ENCODE measurements at regions not wholly inside any gene's neighbourhood (a gene's known extent, or its start where the extent isn't known, plus 50 kb on each side); places are given as distances from the start of the nearest gene placed in this dataset.
"Not testable (repeated sequence)": the region's sequence is repeated elsewhere in the genome, so short reads cannot be mapped to it uniquely, and the experiment has no call there.

DNA sequence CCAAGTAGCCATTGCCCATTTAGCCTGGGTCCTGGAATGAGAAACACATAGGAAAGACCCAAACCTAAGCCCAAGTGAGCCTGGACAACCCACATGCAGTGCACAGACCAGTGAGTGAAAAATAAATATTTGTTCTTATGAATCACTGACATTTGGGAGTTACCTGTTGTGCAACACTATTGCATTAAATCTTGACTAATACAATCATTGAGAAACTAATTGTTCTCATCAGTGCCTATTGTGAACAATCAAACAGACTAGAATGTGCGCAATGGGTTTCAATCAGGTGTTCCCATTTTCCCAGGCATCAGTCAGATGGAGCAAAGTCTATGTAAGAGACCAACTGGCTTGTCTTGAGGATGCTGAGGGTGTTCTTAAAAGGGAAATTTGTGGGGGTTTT lies 54.7 kb upstream of the CNOT10 start (continued):
- no peak for TF ChIP-seq TMF1 (CRISPR knock-in tag; IDR thresholded peaks at IDR 0.05; ENCODE audit: low read depth)
- no peak for TF ChIP-seq ZNF235 (CRISPR knock-in tag; IDR thresholded peaks at IDR 0.05; ENCODE audit: borderline replicate concordance)
- TF ChIP-seq RXRA (CRISPR knock-in tag; IDR thresholded peaks at IDR 0.05) = no peak

DNA sequence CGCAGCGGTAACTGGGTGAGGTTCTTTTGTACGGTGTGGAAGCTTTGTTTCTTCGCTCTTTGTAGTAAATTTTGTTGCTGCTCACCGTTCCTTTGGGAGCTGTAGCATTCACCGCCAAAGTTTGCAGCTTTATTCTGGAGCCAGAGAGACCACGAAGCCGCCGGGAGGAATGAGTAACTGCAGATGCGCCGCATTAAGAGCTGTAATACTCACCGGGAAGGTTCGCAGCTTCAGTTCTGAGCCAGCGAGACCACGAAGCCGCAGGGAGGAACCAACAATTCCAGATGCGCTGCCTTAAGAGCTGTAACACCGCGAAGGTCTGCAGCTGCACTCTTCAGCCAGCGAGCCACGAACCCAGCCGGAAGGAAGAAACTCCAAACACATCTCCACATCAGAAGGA lies 56.0 kb upstream of the DYNC1LI1 start:
- WGBS (ENCODE audit: low lambda C conversion rate) = 93% methylated on average over 17 of the region's 22 CpGs
- H3K27ac ChIP-seq (ENCODE audit: extremely low read length, insufficient read depth, low read length) = no peak overlapping the region
- CTCF ChIA-PET (ENCODE audit: low intra/inter-chr PET ratio, low total read pairs) = no interaction called here
- no peaks in the 10 kb centered on the region for H3K79me2 ChIP-seq (ENCODE audit: insufficient read depth, low read length)
- H3K4me2 ChIP-seq (ENCODE audit: low read depth, low read length) = no peak overlapping the region
- H2AFZ ChIP-seq (ENCODE audit: low read length) = no peak overlapping the region
- H3K27me3 ChIP-seq (ENCODE audit: control insufficient read depth in 1 of 2, insufficient read depth in 2 of 2, low read length in 2 of 2) = 0 out of 5 replicates have a peak, but pooled peaks cover 0 to 2% of the 10 kb centered on the region in 2 experiments
- no peaks in the 10 kb centered on the region for H3K36me3 ChIP-seq (replicated peaks in 1 of 2; ENCODE audit: control insufficient read depth in 1 of 2, insufficient read depth in 2 of 2, low read length in 2 of 2)
- no TSS peak for BruUV-seq (replicated peaks)
- no peak overlapping the region for H3K4me3 ChIP-seq (replicated peaks in 1 of 3; ENCODE audit: insufficient read depth in 1 of 3, low read depth in 2 of 3, low read length in 3 of 3)
- peaks cover 11% of the 10 kb centered on the region; the same call in 1 of the 2 replicates for H3K4me1 ChIP-seq (ENCODE audit: insufficient read depth, low read length)
- POLR2A ChIA-PET = no interaction called here
- intact Hi-C loops (cut with micrococcal nuclease; ENCODE audit: unreplicated experiment) (no loop called here), in situ Hi-C loops (cut with HindIII; ENCODE audit: extremely low pct_ligation_motif_present, low pct_unique_long_range_greater_than_20kb) (no loop called here)
- H4K20me1 ChIP-seq (ENCODE audit: insufficient read depth, low read length) = no peaks in the 10 kb centered on the region
- H3K9me3 ChIP-seq (ENCODE audit: low read length) = no peaks in the 10 kb centered on the region
- no peak for FAIRE-seq
- ATAC-seq = no peak
- DNase-seq (ENCODE audit: low spot score) = no peak
- TF ChIP-seq STAG1 (CRISPR knock-in tag; IDR thresholded peaks at IDR 0.05) (no peak), JUN (CRISPR knock-in tag; IDR thresholded peaks at IDR 0.05) (no peak)
- TF ChIP-seq, protein P1, sequence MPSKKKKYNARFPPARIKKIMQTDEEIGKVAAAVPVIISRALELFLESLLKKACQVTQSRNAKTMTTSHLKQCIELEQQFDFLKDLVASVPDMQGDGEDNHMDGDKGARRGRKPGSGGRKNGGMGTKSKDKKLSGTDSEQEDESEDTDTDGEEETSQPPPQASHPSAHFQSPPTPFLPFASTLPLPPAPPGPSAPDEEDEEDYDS (CRISPR knock-in tag; IDR thresholded peaks at IDR 0.05) = no peak
- H3K9ac ChIP-seq (ENCODE audit: insufficient read depth, low read depth, low read length) = no peak overlapping the region

DNA sequence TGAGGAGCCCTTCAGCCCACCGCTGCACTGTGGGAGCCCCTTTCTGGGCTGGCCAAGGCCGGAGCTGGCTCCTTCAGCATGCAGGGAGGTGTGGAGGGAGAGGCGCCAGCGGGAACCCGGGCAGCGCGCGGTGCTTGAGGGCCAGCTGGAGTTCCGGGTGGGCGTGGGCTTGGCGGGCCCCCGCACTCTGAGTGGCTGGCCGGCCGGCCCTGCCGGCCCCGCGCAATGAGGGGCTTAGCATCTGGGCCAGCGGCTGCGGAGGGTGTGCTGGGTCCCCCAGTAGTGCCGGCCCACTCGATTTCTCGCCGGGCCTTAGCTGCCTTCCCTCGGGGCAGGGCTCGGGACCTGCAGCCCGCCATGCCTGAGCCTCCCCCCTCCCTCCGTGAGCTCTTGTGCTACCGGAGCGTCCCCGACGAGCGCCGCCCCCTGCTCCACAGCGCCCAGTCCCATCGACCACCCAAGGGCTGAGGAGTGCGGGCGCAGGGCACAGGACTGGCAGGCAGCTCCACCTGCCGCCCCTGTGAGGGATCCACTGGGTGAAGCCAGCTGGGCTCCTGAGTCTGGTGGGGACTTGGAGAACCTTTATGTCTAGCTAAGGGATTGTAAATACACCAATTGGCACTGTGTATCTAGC lies 55.0 kb upstream of the DYNC1LI1 start:
- H2AFZ ChIP-seq (ENCODE audit: low read length); in situ Hi-C loops (cut with HindIII; ENCODE audit: extremely low pct_ligation_motif_present, low pct_unique_long_range_greater_than_20kb); H3K27me3 ChIP-seq (ENCODE audit: control insufficient read depth in 1 of 2, insufficient read depth in 2 of 2, low read length in 2 of 2); H3K79me2 ChIP-seq (ENCODE audit: insufficient read depth, low read length); H3K9me3 ChIP-seq (ENCODE audit: low read length); H3K27ac ChIP-seq (ENCODE audit: extremely low read length, insufficient read depth, low read length); ATAC-seq; H3K36me3 ChIP-seq (replicated peaks in 1 of 2; ENCODE audit: control insufficient read depth in 1 of 2, insufficient read depth in 2 of 2, low read length in 2 of 2); H4K20me1 ChIP-seq (ENCODE audit: insufficient read depth, low read length); CTCF ChIA-PET (ENCODE audit: low intra/inter-chr PET ratio, low total read pairs); H3K9ac ChIP-seq (ENCODE audit: insufficient read depth, low read depth, low read length); H3K4me2 ChIP-seq (ENCODE audit: low read depth, low read length); FAIRE-seq; intact Hi-C loops (cut with micrococcal nuclease; ENCODE audit: unreplicated experiment); DNase-seq (ENCODE audit: low spot score); H3K4me3 ChIP-seq (replicated peaks in 1 of 3; ENCODE audit: insufficient read depth in 1 of 3, low read depth in 2 of 3, low read length in 3 of 3); BruUV-seq (replicated peaks); POLR2A ChIA-PET: not testable (repeated sequence)
- WGBS (ENCODE audit: low lambda C conversion rate) = 87% methylated on average over 15 of the region's 38 CpGs
- H3K4me1 ChIP-seq (ENCODE audit: insufficient read depth, low read length) = peaks cover 11% of the 10 kb centered on the region; the same call in 1 of the 2 replicates

All from HepG2 (cell line).